Loucy (cell line): ENCODE measurements at regions not wholly inside any gene's neighbourhood (a gene's known extent, or its start where the extent isn't known, plus 50 kb on each side); places are given as distances from the start of the nearest gene placed in this dataset.

Source experiments
- H2AFZ ChIP-seq: fragments of 200-600 bp; sonication (generic); 2 replicates; pipeline ENCODE4 v1.6.0; 2016; ENCODE audit warnings: antibody characterized with exemption, mild to moderate bottlenecking, low read length, moderate library complexity
- H3F3A ChIP-seq: fragments of 200-600 bp; 2 replicates; pipeline ENCODE4 v1.6.0; 2016; ENCODE audit warnings: antibody characterized with exemption, low read depth, mild to moderate bottlenecking
- H3K27me3 ChIP-seq: fragments of 200-600 bp; sonication (generic); 2 replicates; pipeline ENCODE4 v1.6.1; 2014; ENCODE audit warnings: low read length, mild to moderate bottlenecking; ENCODE audit not compliant: insufficient read depth, poor library complexity, severe bottlenecking
- H3K36me3 ChIP-seq: fragments of 200-600 bp; sonication (generic); 2 replicates; pipeline ENCODE4 v1.6.1; 2016; ENCODE audit warnings: low read length; ENCODE audit not compliant: insufficient read depth
- H3K4me1 ChIP-seq: fragments of 200-600 bp; sonication (generic); 2 replicates; pipeline ENCODE4 v1.5.1; 2014; ENCODE audit warnings: low read length, mild to moderate bottlenecking; ENCODE audit not compliant: insufficient read depth, poor library complexity, severe bottlenecking
- H3K4me2 ChIP-seq: fragments of 200-600 bp; sonication (generic); 2 replicates; pipeline ENCODE4 v1.6.0; 2014; ENCODE audit warnings: antibody characterized with exemption, low read length, low read depth, mild to moderate bottlenecking; ENCODE audit not compliant: poor library complexity, severe bottlenecking
- H3K4me3 ChIP-seq: fragments of 200-600 bp; sonication (generic); 2 replicates; pipeline ENCODE4 v1.5.1; 2014; ENCODE audit warnings: low read length, mild to moderate bottlenecking, mixed read lengths; ENCODE audit not compliant: poor library complexity, severe bottlenecking
- H3K79me2 ChIP-seq: fragments of 200-600 bp; sonication (generic); 2 replicates; pipeline ENCODE4 v1.6.1; 2014; ENCODE audit warnings: low read length; ENCODE audit not compliant: insufficient read depth
- H3K9ac ChIP-seq: fragments of 200-600 bp; sonication (generic); 2 replicates; pipeline ENCODE4 v1.6.0; 2014; ENCODE audit warnings: mild to moderate bottlenecking, low read depth, low read length, moderate library complexity; ENCODE audit not compliant: poor library complexity, severe bottlenecking
- H3K9me2 ChIP-seq: fragments of 200-600 bp; sonication (generic); replicated peaks from 2 replicates; pipeline ENCODE4 v1.6.1; 2016; ENCODE audit warnings: low read depth, low read length, mixed read lengths
- H3K9me3 ChIP-seq: fragments of 200-600 bp; sonication (generic); 2 replicates; pipeline ENCODE4 v1.6.1; 2014; ENCODE audit warnings: mild to moderate bottlenecking, antibody characterized with exemption, low read length, low read depth; ENCODE audit not compliant: insufficient read depth
- H4K20me1 ChIP-seq: fragments of 200-600 bp; sonication (generic); 2 replicates; pipeline ENCODE4 v1.6.0; 2014; ENCODE audit warnings: antibody characterized with exemption, low read length, mild to moderate bottlenecking; ENCODE audit not compliant: insufficient read depth, poor library complexity, severe bottlenecking
- EZH2phosphoT487 ChIP-seq: fragments of 200-600 bp; IDR thresholded peaks from 2 replicates; pipeline ENCODE4 v1.6.1; 2018; ENCODE audit warnings: antibody characterized with exemption, mild to moderate bottlenecking, moderate library complexity, borderline replicate concordance
- TF ChIP-seq, protein P1 (sequence below): fragments of 200-600 bp; sonication (generic); conservative IDR thresholded peaks from 2 replicates; pipeline ENCODE4 v1.5.1; 2014; ENCODE audit warnings: mild to moderate bottlenecking, antibody characterized with exemption, low read length

DNA sequence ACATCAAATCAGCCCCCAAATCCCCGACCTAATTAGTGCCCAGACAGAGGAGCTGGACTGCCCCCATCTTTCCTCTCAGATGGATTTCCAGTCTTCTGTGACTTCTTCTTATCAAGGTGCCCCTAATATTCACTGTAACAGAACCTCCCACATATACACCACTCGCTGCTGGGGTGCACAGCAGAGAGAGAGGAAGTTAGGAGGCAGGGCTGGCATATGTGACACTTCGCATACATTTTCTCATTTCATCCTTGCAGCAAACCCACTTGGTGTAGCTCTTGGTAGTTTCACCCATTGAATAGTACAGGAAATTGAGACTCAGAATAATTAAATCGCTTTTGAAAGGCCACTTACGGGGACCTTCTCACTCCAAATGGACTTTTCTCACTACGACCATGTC is 56.5 kb upstream of the CCND2 start:
- H3K4me2 ChIP-seq = no peak overlapping the region
- H2AFZ ChIP-seq = no peak overlapping the region

DNA sequence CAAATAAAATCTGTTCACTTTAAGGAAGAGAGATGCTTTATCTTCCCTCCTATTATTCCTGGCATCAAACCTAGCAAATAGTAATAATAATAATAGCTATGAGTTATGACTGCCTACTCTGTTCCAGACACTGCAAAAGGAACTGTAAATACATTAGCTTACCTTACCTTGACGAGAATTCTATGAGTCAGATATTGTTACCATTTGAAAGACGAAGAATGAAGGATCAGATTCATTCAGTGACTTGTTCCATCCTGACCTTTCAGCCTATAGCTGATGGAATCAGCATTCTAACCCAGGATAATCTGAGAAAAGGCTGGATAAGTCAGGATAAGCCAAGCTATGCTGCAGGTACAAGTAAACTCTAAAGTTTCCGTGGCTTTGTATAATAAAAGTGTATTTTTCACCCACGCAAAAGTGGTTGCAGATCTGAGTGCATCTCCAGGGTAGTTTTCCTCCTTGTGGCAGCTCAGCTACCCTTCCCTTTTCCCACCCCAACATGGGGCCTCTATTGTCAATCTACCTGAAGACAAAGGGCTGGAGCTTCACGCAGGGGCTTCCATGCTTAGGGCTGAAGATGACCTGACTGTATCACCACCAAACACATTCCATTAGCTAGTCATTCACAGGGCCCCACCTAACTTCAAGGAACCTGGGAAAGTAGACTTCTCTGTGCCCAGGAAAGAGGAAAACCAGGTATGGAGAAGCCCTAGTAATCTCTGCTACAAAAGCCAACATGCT is 57.2 kb upstream of the CCND2 start:
- Histone ChIP-seq H3K4me2 (no peak overlapping the region), H3K79me2 (no peaks in the 10 kb centered on the region), H3F3A (no peaks in the 10 kb centered on the region), H4K20me1 (no peaks in the 10 kb centered on the region), H3K4me1 (peaks cover 45% of the 10 kb centered on the region), H3K9me2 (no peaks in the 10 kb centered on the region), H3K27me3 (no peaks in the 10 kb centered on the region), H3K9ac (no peak overlapping the region), H2AFZ (no peak overlapping the region), H3K4me3 (no peak overlapping the region), H3K36me3 (no peaks in the 10 kb centered on the region), H3K9me3 (no peaks in the 10 kb centered on the region)
- TF ChIP-seq, protein P1, sequence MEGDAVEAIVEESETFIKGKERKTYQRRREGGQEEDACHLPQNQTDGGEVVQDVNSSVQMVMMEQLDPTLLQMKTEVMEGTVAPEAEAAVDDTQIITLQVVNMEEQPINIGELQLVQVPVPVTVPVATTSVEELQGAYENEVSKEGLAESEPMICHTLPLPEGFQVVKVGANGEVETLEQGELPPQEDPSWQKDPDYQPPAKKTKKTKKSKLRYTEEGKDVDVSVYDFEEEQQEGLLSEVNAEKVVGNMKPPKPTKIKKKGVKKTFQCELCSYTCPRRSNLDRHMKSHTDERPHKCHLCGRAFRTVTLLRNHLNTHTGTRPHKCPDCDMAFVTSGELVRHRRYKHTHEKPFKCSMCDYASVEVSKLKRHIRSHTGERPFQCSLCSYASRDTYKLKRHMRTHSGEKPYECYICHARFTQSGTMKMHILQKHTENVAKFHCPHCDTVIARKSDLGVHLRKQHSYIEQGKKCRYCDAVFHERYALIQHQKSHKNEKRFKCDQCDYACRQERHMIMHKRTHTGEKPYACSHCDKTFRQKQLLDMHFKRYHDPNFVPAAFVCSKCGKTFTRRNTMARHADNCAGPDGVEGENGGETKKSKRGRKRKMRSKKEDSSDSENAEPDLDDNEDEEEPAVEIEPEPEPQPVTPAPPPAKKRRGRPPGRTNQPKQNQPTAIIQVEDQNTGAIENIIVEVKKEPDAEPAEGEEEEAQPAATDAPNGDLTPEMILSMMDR = no peak
- no peak for TF ChIP-seq EZH2phosphoT487

More for the DNA sequence above, 56.5 kb upstream of the CCND2 start:
- Histone ChIP-seq H3K36me3 (no peaks in the 10 kb centered on the region), H3K9me2 (no peaks in the 10 kb centered on the region), H4K20me1 (no peaks in the 10 kb centered on the region), H3F3A (no peaks in the 10 kb centered on the region), H3K4me1 (peaks cover 45% of the 10 kb centered on the region), H3K4me3 (no peak overlapping the region), H3K27me3 (no peaks in the 10 kb centered on the region), H3K9ac (no peak overlapping the region), H3K79me2 (no peaks in the 10 kb centered on the region), H3K9me3 (no peaks in the 10 kb centered on the region)
- TF ChIP-seq, protein P1 = no peak
- TF ChIP-seq EZH2phosphoT487 = no peak

DNA sequence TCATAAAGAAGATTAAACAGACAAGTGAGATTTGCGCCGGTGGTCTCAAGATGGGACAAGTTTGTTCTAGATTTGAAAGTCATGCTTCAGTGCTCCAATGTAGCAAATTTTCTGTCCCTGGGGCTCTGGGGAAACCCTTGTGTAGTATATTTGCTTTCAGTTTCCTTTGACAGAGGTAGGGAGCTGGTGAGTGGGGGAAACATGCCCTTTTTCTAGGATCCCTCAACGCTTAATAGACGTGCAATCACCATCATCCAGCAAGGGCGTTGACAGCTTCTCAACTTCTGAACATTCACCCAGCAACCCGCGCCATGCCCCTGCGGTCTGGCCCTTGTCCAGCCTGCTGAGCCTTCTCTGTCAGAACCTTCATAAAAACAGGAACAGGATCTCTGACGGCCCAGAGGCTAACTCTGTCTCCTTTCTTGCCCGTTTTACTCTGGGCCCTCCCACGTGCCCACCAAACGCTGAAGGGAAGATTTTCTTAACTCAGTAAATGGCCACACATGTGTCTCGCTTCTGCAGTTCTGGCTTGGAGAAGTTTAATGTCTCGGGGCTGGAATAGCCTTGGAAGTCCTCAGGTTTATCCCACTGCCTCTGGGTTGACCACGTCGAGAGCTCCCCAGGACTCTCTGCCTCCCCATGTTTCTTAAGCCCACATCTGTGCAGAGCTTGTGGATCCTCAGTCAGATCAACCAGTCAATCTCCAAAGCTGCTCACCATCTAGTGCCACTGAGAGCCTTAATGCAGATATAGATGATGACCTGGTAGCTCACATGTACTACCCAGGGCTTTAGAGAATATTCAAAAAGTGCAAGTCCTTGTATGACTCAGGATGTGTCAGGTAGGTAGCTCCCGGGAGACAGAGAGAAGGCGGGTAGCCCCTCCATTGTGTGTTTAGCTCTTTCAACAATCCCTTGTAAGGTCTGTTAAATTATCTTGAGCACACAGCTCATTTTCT is 58.1 kb upstream of the CCND2 start:
- no peaks in the 10 kb centered on the region for H3K27me3 ChIP-seq
- H3K4me2 ChIP-seq = no peak overlapping the region
- no peaks in the 10 kb centered on the region for H3K79me2 ChIP-seq
- H3K4me3 ChIP-seq = no peak overlapping the region
- no peaks in the 10 kb centered on the region for H3K9me2 ChIP-seq
- no peaks in the 10 kb centered on the region for H4K20me1 ChIP-seq
- TF ChIP-seq EZH2phosphoT487 = no peak
- TF ChIP-seq, protein P1 = no peak
- H3K9me3 ChIP-seq = no peaks in the 10 kb centered on the region
- H3K9ac ChIP-seq = no peak overlapping the region
- H3K4me1 ChIP-seq = peaks cover 44% of the 10 kb centered on the region
- no peaks in the 10 kb centered on the region for H3K36me3 ChIP-seq
- H3F3A ChIP-seq = no peaks in the 10 kb centered on the region
- H2AFZ ChIP-seq = no peak overlapping the region; the same call in 1 of the 2 replicates
